ENCODE measurements at regions not wholly inside any gene's neighbourhood (a gene's known extent, or its start where the extent isn't known, plus 50 kb on each side); places are given as distances from the start of the nearest gene placed in this dataset.

- TF ChIP-seq TAF1 (IDR thresholded peaks at IDR 0.05; ENCODE audit: borderline replicate concordance, insufficient read depth, low read length) (no peak), POLR2AphosphoS5 (IDR thresholded peaks at IDR 0.05; ENCODE audit: low read depth, low read length) (no peak), SIN3A (IDR thresholded peaks at IDR 0.05; ENCODE audit: borderline replicate concordance, insufficient read depth, low read length) (no peak), FOXP2 (optimal IDR thresholded peaks at IDR 0.05; ENCODE audit: borderline replicate concordance, extremely low read depth, extremely low read length, insufficient read depth) (no peak)
- TF ChIP-seq, protein P1, sequence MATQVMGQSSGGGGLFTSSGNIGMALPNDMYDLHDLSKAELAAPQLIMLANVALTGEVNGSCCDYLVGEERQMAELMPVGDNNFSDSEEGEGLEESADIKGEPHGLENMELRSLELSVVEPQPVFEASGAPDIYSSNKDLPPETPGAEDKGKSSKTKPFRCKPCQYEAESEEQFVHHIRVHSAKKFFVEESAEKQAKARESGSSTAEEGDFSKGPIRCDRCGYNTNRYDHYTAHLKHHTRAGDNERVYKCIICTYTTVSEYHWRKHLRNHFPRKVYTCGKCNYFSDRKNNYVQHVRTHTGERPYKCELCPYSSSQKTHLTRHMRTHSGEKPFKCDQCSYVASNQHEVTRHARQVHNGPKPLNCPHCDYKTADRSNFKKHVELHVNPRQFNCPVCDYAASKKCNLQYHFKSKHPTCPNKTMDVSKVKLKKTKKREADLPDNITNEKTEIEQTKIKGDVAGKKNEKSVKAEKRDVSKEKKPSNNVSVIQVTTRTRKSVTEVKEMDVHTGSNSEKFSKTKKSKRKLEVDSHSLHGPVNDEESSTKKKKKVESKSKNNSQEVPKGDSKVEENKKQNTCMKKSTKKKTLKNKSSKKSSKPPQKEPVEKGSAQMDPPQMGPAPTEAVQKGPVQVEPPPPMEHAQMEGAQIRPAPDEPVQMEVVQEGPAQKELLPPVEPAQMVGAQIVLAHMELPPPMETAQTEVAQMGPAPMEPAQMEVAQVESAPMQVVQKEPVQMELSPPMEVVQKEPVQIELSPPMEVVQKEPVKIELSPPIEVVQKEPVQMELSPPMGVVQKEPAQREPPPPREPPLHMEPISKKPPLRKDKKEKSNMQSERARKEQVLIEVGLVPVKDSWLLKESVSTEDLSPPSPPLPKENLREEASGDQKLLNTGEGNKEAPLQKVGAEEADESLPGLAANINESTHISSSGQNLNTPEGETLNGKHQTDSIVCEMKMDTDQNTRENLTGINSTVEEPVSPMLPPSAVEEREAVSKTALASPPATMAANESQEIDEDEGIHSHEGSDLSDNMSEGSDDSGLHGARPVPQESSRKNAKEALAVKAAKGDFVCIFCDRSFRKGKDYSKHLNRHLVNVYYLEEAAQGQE (IDR thresholded peaks at IDR 0.05; ENCODE audit: insufficient read depth in 1 of 2, low read depth in 2 of 2, low read length in 2 of 2): no peak
Measured at GRCh38 chr10:128420623-128421022, 294.4 kb upstream of the MKI67 start.

All from PFSK-1 (cell line).